H1 (cell line): ENCODE measurements at regions not wholly inside any gene's neighbourhood (a gene's known extent, or its start where the extent isn't known, plus 50 kb on each side); places are given as distances from the start of the nearest gene placed in this dataset.

ENCODE experiments used
- CHD7 ChIP-seq: fragments of 300-600 bp; sonication (generic); IDR thresholded peaks from 2 replicates; pipeline ENCODE4 v1.7.1; 2012; ENCODE audit warnings: low read length, moderate library complexity, mild to moderate bottlenecking, inconsistent platforms; ENCODE audit not compliant: insufficient replicate concordance
- GTF2F1 ChIP-seq: IDR thresholded peaks from 2 replicates; pipeline ENCODE4 v1.6.1; 2012; ENCODE audit warnings: low read depth, low read length, improper control_type of control experiment, borderline replicate concordance
- KDM5A ChIP-seq: fragments of 200-600 bp; IDR thresholded peaks from 2 replicates; pipeline ENCODE4 v1.7.1; 2012; ENCODE audit warnings: mild to moderate bottlenecking, low read length, inconsistent platforms, mixed read lengths

- TF ChIP-seq CHD7 (no peak), KDM5A (no peak), GTF2F1 (no peak)
- TF ChIP-seq, all 59 proteins: peak for 0
Observed at GRCh38 chrX:18041656-18042055, 179.0 kb downstream of the BEND2 start (continued).
